Colonic mucosa (tissue), 4 donors: ENCODE measurements at regions not wholly inside any gene's neighbourhood (a gene's known extent, or its start where the extent isn't known, plus 50 kb on each side); places are given as distances from the start of the nearest gene placed in this dataset.

ENCODE experiments used
- DNase-seq: peaks from one replicate; pipeline ENCODE4 v3.0.0-alpha.2; 2020
- H3K27ac ChIP-seq: fragments of 200-600 bp; one replicate; pipeline ENCODE4 v1.8.0; 2021
- H3K27me3 ChIP-seq: fragments of 200-600 bp; one replicate; pipeline ENCODE4 v1.8.0; 2021
- H3K36me3 ChIP-seq: fragments of 200-600 bp; one replicate; pipeline ENCODE4 v1.8.0; 2021
- H3K4me1 ChIP-seq: fragments of 200-600 bp; one replicate; pipeline ENCODE4 v1.8.0; 2021; ENCODE audit warnings: mild to moderate bottlenecking
- H3K4me3 ChIP-seq: fragments of 200-600 bp; one replicate; pipeline ENCODE4 v1.8.0; 2021
- H3K9ac ChIP-seq, 2 donors: one replicate each; pipeline ENCODE4 v1.7.0; 2013; ENCODE audit warnings: control low read depth in 2 of 2, low read depth in 2 of 2, low read length in 2 of 2
- H3K9me3 ChIP-seq: fragments of 200-600 bp; one replicate; pipeline ENCODE4 v1.8.0; 2021
- intact Hi-C: fragments of 100-400 bp; cut with DNase I; formaldehyde crosslinking; loops from one replicate; pipeline ENCODE4 v1.14.1; 2022
- TF ChIP-seq, protein P1 (sequence below): fragments of 200-600 bp; IDR thresholded peaks from one replicate; pipeline ENCODE4 v1.8.0; 2022; ENCODE audit warnings: antibody characterized with exemption, mild to moderate bottlenecking
- donor health status: healthy.
- donor health status: DM: no; HTN: no; CAD: no.
- donor health status: DM: no; HTN: no; CAD: no.

DNA sequence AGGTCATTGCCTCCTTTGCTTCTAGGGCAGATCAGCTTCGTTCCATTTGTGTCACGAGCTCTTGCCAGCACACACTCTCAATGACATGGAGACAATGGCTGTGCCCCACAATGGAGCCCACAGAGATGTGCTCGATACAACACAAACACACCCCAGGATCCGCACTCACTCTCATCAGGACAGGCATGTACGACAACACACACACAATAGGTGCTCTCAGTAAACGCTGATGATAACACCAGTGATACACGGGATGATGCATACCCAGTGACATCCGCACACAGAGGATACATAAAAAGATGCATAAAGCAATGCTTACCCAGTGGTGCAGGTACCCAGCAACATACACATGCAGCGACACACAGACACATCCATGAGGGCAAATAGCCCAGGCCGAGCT, 61.2 kb upstream of the LBX1 start:
- Histone ChIP-seq H3K27me3 (peaks cover 57% of the 10 kb centered on the region), H3K9me3 (no peaks in the 10 kb centered on the region)

DNA sequence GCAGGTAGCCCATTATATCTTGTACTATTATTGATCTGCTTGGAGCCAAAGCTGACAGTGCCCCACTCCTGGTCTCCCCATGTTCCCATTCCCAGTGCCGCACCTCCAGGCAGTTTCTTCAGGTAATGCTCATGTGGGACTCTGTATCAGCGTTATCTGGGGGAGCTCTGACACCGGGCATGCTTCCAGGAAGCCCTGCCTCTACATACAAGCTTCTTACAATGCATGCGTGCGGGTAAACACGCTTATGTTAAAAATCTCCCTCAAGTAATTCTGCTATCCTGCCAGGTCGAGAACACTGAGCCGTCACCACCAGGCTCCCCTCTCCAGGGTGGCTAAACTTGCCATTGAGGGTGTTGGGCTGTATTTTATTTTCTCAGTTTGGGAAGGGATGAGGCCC, 61.6 kb upstream of the LBX1 start:
- TF ChIP-seq, protein P1, sequence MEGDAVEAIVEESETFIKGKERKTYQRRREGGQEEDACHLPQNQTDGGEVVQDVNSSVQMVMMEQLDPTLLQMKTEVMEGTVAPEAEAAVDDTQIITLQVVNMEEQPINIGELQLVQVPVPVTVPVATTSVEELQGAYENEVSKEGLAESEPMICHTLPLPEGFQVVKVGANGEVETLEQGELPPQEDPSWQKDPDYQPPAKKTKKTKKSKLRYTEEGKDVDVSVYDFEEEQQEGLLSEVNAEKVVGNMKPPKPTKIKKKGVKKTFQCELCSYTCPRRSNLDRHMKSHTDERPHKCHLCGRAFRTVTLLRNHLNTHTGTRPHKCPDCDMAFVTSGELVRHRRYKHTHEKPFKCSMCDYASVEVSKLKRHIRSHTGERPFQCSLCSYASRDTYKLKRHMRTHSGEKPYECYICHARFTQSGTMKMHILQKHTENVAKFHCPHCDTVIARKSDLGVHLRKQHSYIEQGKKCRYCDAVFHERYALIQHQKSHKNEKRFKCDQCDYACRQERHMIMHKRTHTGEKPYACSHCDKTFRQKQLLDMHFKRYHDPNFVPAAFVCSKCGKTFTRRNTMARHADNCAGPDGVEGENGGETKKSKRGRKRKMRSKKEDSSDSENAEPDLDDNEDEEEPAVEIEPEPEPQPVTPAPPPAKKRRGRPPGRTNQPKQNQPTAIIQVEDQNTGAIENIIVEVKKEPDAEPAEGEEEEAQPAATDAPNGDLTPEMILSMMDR, result no peak
- intact Hi-C loops, result no loop called here
- peaks cover 5% of the 10 kb centered on the region for H3K4me1 ChIP-seq
- H3K36me3 ChIP-seq, result no peaks in the 10 kb centered on the region
- no peak overlapping the region for H3K27ac ChIP-seq
- peaks cover 54% of the 10 kb centered on the region for H3K27me3 ChIP-seq
- H3K9ac ChIP-seq, result no peak overlapping the region
- no peak for DNase-seq
- no peaks in the 10 kb centered on the region for H3K9me3 ChIP-seq
- H3K4me3 ChIP-seq, result no peak overlapping the region

More for the DNA sequence above, 61.2 kb upstream of the LBX1 start:
- Histone ChIP-seq H3K4me1 (peaks cover 5% of the 10 kb centered on the region), H3K27ac (no peak overlapping the region), H3K4me3 (no peak overlapping the region), H3K36me3 (no peaks in the 10 kb centered on the region), H3K9ac (no peak overlapping the region)
- TF ChIP-seq, protein P1, result no peak
- intact Hi-C loops, result no loop called here
- DNase-seq, result no peak

DNA sequence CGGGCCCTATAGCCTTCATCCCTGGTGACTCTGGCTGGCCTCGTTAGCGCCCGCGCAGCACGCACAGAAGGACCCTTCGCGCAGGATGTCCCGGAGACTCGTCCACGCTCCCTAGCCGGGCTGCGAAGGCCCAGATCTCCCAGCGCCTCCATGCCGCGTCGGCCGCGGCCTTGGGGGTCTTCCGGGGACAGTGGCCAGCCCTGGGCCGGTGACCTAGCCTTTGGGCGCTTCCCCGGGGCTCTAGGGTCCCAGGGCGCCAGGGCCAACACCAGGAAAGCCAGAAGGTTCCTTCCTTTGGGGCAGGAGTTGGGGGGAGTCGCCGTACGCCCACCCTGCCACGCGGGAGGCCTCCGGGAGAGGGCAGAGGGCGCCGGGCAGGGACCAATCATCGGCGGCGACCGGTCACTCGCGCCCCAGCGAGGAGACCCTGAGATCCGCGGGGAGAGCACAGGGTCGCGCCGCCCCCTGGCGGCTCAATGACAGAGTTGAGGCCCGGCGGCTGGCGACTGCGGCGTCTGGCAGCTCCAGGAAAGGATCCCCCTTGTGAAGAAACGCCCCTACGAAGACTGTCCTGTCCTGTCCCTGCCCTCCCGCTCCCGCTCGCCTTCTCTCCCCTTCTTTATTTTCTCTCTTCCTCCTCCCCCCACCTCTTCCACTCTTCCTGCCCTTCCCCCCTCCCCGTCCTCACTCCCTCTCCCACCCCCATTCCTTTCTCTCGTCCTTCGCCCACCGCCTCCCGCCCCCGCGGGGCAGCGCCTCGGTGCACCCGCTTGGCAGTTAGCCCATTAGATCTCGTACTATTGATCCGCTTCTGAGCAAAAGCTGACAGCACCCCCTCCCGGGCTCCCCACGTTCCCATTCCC, 62.3 kb upstream of the LBX1 start:
- H3K27me3 ChIP-seq, result peaks cover 48% of the 10 kb centered on the region
- no peak for DNase-seq
- intact Hi-C loops, result no loop called here
- peak overlapping the region; percentile 45 for H3K4me3 ChIP-seq
- H3K9me3 ChIP-seq, result no peaks in the 10 kb centered on the region
- H3K27ac ChIP-seq, result no peak overlapping the region
- peaks cover 5% of the 10 kb centered on the region for H3K4me1 ChIP-seq
- no peaks in the 10 kb centered on the region for H3K36me3 ChIP-seq
- TF ChIP-seq, protein P1, result peak; percentile 33
- no peak overlapping the region for H3K9ac ChIP-seq

DNA sequence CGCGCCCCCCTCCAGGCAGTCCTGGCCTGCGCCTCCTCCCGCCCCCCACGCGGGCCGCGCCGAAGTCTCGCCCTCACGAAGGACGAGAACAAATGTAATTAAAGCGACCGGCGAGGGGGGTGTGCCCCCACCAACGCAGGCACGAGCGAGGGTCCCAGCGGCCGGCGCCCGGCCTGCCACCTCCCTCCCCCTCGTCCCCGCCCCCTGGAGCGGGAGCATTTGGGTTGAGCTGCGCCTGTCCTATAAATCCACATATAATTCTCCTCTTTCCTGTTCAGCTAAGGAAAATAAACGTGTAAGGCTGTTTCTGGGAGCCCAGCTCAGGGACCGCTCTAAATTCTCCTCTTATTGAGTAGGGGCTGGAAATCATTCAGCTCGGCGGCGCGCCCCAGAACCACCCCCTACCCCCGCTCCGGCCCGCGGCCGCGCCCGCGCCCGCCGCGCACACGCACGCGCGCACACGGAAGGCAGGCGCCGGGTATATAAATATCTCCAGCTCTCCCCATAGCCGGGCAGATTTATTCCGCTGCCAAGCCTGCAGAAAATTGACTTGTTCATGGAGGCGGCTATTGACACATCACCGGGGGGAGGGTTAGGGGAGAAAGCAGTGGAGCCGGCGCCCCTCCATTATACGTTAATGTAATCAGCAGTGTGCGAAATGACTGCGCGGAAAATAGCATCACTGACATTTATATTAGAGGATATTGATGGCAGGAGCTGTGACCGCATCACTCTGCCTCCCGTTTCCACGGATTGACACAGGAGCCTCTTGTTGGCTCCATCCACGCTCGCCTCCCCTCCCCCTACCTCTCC, 61.6 kb upstream of the BTRC start:
- Histone ChIP-seq H3K36me3 (no peaks in the 10 kb centered on the region), H3K9ac (no peak overlapping the region), H3K9me3 (no peaks in the 10 kb centered on the region), H3K27ac (no peak overlapping the region), H3K4me1 (peaks cover 5% of the 10 kb centered on the region), H3K4me3 (peak overlapping the region; percentile 45), H3K27me3 (peaks cover 40% of the 10 kb centered on the region)
- intact Hi-C loops, result no loop called here
- TF ChIP-seq, protein P1, result no peak
- DNase-seq, result no peak

DNA sequence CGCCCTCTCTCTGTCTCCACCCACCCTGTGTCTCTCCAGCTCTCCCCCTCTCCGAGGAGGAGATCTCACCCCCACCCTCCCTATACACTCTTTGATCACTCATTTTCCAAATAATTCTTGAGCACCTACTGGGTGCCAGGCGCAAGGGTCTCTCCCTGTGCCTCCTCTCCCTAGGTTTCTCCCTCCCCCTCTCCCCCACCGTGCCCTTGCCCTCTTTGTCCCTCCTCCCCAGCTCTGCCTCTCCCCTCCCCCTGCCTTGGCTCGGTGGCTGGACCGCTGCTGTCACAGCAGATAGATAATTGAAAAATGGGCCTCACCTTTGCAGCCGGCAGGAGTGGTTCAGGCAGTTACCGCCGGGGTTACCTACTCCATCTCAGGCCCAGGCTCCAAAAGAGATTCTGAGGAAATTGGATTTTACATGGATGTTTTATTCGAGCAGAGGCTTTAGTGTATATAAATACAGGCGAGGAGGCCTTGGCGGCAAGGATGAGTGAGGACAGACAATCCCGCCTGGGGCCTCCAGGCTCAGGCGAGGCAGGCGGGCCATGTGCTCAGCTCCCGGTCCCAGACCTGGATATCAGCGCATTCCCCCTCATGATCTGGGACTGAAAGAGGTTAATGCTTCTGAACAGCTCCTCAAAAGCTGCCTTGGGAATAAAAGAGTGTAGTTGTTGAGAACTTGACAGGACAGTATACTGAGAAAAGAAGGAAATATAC, 60.8 kb upstream of the BTRC start:
- intact Hi-C loops, result no loop called here
- Histone ChIP-seq H3K4me3 (no peak overlapping the region), H3K27me3 (peaks cover 33% of the 10 kb centered on the region), H3K27ac (no peak overlapping the region), H3K4me1 (peaks cover 5% of the 10 kb centered on the region), H3K9ac (no peak overlapping the region), H3K36me3 (no peaks in the 10 kb centered on the region), H3K9me3 (no peaks in the 10 kb centered on the region)
- TF ChIP-seq, protein P1, result no peak
- no peak for DNase-seq
